NT2/D1 (cell line): ENCODE measurements at regions not wholly inside any gene's neighbourhood (a gene's known extent, or its start where the extent isn't known, plus 50 kb on each side); places are given as distances from the start of the nearest gene placed in this dataset.

Source experiments
- YY1 ChIP-seq: IDR thresholded peaks from 2 replicates; pipeline ENCODE4 v1.6.1; 2011; ENCODE audit not compliant: insufficient read length, insufficient read depth
- ZNF274 ChIP-seq: IDR thresholded peaks from 2 replicates; pipeline ENCODE4 v1.6.1; 2011; ENCODE audit warnings: mild to moderate bottlenecking, low read depth, low read length

DNA sequence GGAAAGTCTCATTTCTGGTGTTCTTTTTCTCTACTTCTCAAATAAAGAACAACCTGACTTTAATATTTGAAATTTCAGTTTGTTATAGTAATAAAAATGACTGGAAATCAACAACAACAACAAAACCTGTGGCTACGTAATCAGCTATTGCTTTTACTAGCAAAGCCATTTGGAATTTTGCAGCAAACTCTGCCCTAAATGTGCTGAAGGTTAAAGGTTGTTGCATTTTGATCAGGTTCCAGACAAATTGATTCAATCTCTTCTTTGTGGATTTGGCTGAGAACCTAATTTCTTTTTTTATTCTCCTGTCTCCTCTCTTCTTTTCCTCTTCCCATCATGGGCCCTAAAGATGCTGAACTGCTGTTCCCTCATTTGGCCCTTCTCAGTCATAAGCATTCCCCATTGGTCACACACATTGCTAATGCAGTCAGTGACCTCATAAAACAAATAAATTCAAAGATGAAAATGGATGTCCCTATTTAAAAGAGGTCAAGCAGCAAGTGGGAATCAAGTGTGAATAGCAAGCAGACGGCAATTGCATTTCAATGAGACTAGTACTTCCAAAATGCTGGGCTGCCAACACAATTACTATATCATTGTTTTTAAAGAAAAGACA is 795.1 kb upstream of the CDH8 start:
- no peak for TF ChIP-seq YY1
- no peak for TF ChIP-seq ZNF274
